H1 (cell line): ENCODE measurements at regions not wholly inside any gene's neighbourhood (a gene's known extent, or its start where the extent isn't known, plus 50 kb on each side); places are given as distances from the start of the nearest gene placed in this dataset.

Experiments used
- CTCF ChIA-PET: fragments of 300-600 bp; sonication (Branson Sonifier 250); formaldehyde crosslinking; loops from one replicate; lab custom pipeline; 2021; ENCODE audit not compliant: partially characterized antibody; lab: Charles Lee
- POLR2A ChIA-PET: fragments of 300-600 bp; sonication (Branson Sonifier 250); formaldehyde crosslinking; loops from one replicate; lab custom pipeline; 2021; ENCODE audit warnings: inconsistent platforms; ENCODE audit not compliant: partially characterized antibody; lab: Charles Lee
- DNase-seq, 2 experiments: peaks; one replicate each; pipeline versions ENCODE4 v3.0.0 to v3.0.0-alpha.2; 2010 to 2022; ENCODE audit warnings: low spot score in 2 of 2, low read depth in 1 of 2, mixed read lengths in 1 of 2
- FAIRE-seq: peaks from 2 replicates; lab custom pipeline; 2011; peaks lifted over from hg19 to GRCh38; lab: Jason Lieb, UNC
- H2AFZ ChIP-seq: 2 replicates; pipeline ENCODE4 v1.8.1; 2012; ENCODE audit warnings: low read length, inconsistent platforms
- H2AK5ac ChIP-seq: 2 replicates; pipeline ENCODE4 v1.6.1; 2013; ENCODE audit warnings: low read depth, low read length
- H2BK120ac ChIP-seq: replicated peaks from 2 replicates; pipeline ENCODE3; 2013; ENCODE audit warnings: low read depth, low read length, inconsistent platforms
- H2BK12ac ChIP-seq: 2 replicates; pipeline ENCODE4 v1.6.1; 2013; ENCODE audit warnings: low read depth, low read length
- H2BK15ac ChIP-seq: 2 replicates; pipeline ENCODE4 v1.6.1; 2013; ENCODE audit warnings: low read length
- H2BK20ac ChIP-seq: 2 replicates; pipeline ENCODE4 v1.6.1; 2013; ENCODE audit warnings: low read length
- H2BK5ac ChIP-seq: 2 replicates; pipeline ENCODE4 v1.6.1; 2013; ENCODE audit warnings: low read depth, low read length
- H3K14ac ChIP-seq: 2 replicates; pipeline ENCODE4 v1.6.1; 2013; ENCODE audit warnings: inconsistent platforms; ENCODE audit not compliant: insufficient read length
- H3K18ac ChIP-seq: 2 replicates; pipeline ENCODE4 v1.6.1; 2013; ENCODE audit warnings: low read length; ENCODE audit errors: extremely low read depth
- H3K23ac ChIP-seq: 2 replicates; pipeline ENCODE4 v1.6.1; 2013; ENCODE audit warnings: inconsistent platforms; ENCODE audit not compliant: insufficient read length
- H3K23me2 ChIP-seq: 2 replicates; pipeline ENCODE4 v1.6.1; 2013; ENCODE audit warnings: low read depth, low read length
- H3K27ac ChIP-seq: 2 replicates; pipeline ENCODE4 v1.6.1; 2011; ENCODE audit warnings: low read depth, low read length, inconsistent platforms
- H3K27me3 ChIP-seq, 4 experiments: replicated peaks in 1 of 4; 1 replicate in 1 of 4; 2 replicates in 3 of 4; pipeline versions ENCODE4 v1.6.1 to v1.8.1; 2011 to 2013; ENCODE audit warnings: low read length in 3 of 4, mild to moderate bottlenecking in 3 of 4, inconsistent platforms in 2 of 4, mixed read lengths in 2 of 4, moderate library complexity in 1 of 4; ENCODE audit not compliant: control insufficient read depth in 3 of 4, insufficient read depth in 3 of 4; ENCODE audit errors: extremely low read depth in 1 of 4
- H3K36me3 ChIP-seq, 4 experiments: 2 replicates each; pipeline versions ENCODE4 v1.6.1 to v1.8.1; 2011 to 2013; ENCODE audit warnings: mild to moderate bottlenecking in 4 of 4, low read length in 3 of 4, moderate library complexity in 2 of 4, control low read depth in 1 of 4, inconsistent platforms in 1 of 4; ENCODE audit not compliant: insufficient read depth in 4 of 4, control insufficient read depth in 2 of 4
- H3K4ac ChIP-seq: replicated peaks from 2 replicates; pipeline ENCODE3; 2013; ENCODE audit warnings: low read length, low read depth, mixed read lengths, inconsistent platforms; ENCODE audit not compliant: insufficient read length
- H3K4me1 ChIP-seq, 4 experiments: replicated peaks in 1 of 4; 1 replicate in 1 of 4; 2 replicates in 3 of 4; pipeline versions ENCODE4 v1.6.1 to v1.8.1; 2011 to 2013; ENCODE audit warnings: low read length in 3 of 4, inconsistent platforms in 2 of 4, mixed read lengths in 1 of 4; ENCODE audit not compliant: insufficient read depth in 4 of 4, control insufficient read depth in 3 of 4
- H3K4me2 ChIP-seq, 2 experiments: 2 replicates each; pipeline versions ENCODE4 v1.6.1 to v1.8.1; 2011 to 2013; ENCODE audit warnings: low read depth in 2 of 2, low read length in 2 of 2, control low read depth in 1 of 2, inconsistent platforms in 1 of 2, mild to moderate bottlenecking in 1 of 2; ENCODE audit not compliant: insufficient read depth in 1 of 2
- H3K4me3 ChIP-seq, 4 experiments: fragments of 200-600, 300-600 bp in 1 of 4; sonication (generic), shearing (Covaris generic), sonication (Bioruptor Twin) in 1 of 4; 2 replicates each; pipeline versions ENCODE4 v1.5.1 to v1.8.1; 2011 to 2016; ENCODE audit warnings: low read length in 4 of 4, low read depth in 3 of 4, control low read depth in 2 of 4, inconsistent platforms in 2 of 4, mild to moderate bottlenecking in 2 of 4, mixed read lengths in 1 of 4, moderate library complexity in 1 of 4; ENCODE audit not compliant: insufficient read depth in 2 of 4; ENCODE audit errors: extremely low read depth in 1 of 4
- H3K56ac ChIP-seq: replicated peaks from 2 replicates; pipeline ENCODE3; 2013; ENCODE audit warnings: low read depth, mild to moderate bottlenecking, mixed read lengths, low read length, inconsistent platforms; ENCODE audit not compliant: insufficient read length
- H3K79me1 ChIP-seq: 2 replicates; pipeline ENCODE4 v1.6.1; 2013; ENCODE audit warnings: low read depth, low read length, control low read depth
- H3K79me2 ChIP-seq, 2 experiments: 2 replicates each; pipeline versions ENCODE4 v1.6.1 to v1.8.1; 2012 to 2013; ENCODE audit warnings: low read length in 2 of 2, mild to moderate bottlenecking in 2 of 2, inconsistent platforms in 1 of 2; ENCODE audit not compliant: insufficient read depth in 2 of 2, control insufficient read depth in 1 of 2
- H3K9ac ChIP-seq, 4 experiments: replicated peaks in 1 of 4; 1 replicate in 1 of 4; 2 replicates in 3 of 4; pipeline versions ENCODE4 v1.6.1 to v1.8.1; 2011 to 2013; ENCODE audit warnings: low read depth in 3 of 4, low read length in 3 of 4, control low read depth in 2 of 4, mild to moderate bottlenecking in 2 of 4, moderate library complexity in 2 of 4, inconsistent platforms in 1 of 4; ENCODE audit errors: extremely low read depth in 1 of 4
- H3K9me3 ChIP-seq, 2 experiments: 2 replicates each; pipeline versions ENCODE4 v1.6.1 to v1.8.1; 2012 to 2013; ENCODE audit warnings: mild to moderate bottlenecking in 2 of 2, moderate library complexity in 2 of 2, control low read depth in 1 of 2, inconsistent platforms in 1 of 2, low read depth in 1 of 2, low read length in 1 of 2, mixed read lengths in 1 of 2; ENCODE audit not compliant: insufficient read depth in 2 of 2
- H4K20me1 ChIP-seq, 2 experiments: replicated peaks in 1 of 2; 2 replicates each; pipeline versions ENCODE3 to v1.8.1; 2011 to 2013; ENCODE audit warnings: inconsistent platforms in 2 of 2, low read length in 2 of 2, mild to moderate bottlenecking in 1 of 2; ENCODE audit not compliant: insufficient read depth in 2 of 2, control insufficient read depth in 1 of 2
- H4K5ac ChIP-seq: 2 replicates; pipeline ENCODE4 v1.6.1; 2013; ENCODE audit warnings: low read length, low read depth, mixed read lengths, inconsistent platforms; ENCODE audit not compliant: insufficient read length
- H4K8ac ChIP-seq: 2 replicates; pipeline ENCODE4 v1.8.0; 2013; ENCODE audit warnings: mild to moderate bottlenecking, moderate library complexity, low read length, inconsistent platforms; ENCODE audit not compliant: insufficient read depth; ENCODE audit errors: extremely low read depth
- H4K91ac ChIP-seq: replicated peaks from 2 replicates; pipeline ENCODE3; 2013; ENCODE audit warnings: low read length, mixed read lengths, inconsistent platforms; ENCODE audit not compliant: insufficient read length
- BCL11A ChIP-seq, 2 experiments: IDR thresholded peaks; one replicate each; pipeline ENCODE4 v1.6.1; 2011; ENCODE audit warnings: low read depth in 2 of 2, low read length in 2 of 2, mild to moderate bottlenecking in 2 of 2
- EGR1 ChIP-seq: IDR thresholded peaks from 2 replicates; pipeline ENCODE4 v1.6.1; 2011; ENCODE audit warnings: low read depth, low read length, borderline replicate concordance
- EZH2 ChIP-seq: fragments of 200-600 bp; sonication (generic); IDR thresholded peaks from 2 replicates; pipeline ENCODE4 v1.7.1; 2012; ENCODE audit warnings: low read depth, mild to moderate bottlenecking, moderate library complexity, low read length, inconsistent platforms; ENCODE audit not compliant: severe bottlenecking
- FOSL1 ChIP-seq: IDR thresholded peaks from 2 replicates; pipeline ENCODE4 v1.6.1; 2011; ENCODE audit warnings: mild to moderate bottlenecking, low read depth, low read length, moderate library complexity; ENCODE audit not compliant: insufficient read depth
- HDAC6 ChIP-seq: IDR thresholded peaks from one replicate; pipeline ENCODE4 v1.7.1; 2012; ENCODE audit warnings: low read depth, mild to moderate bottlenecking, inconsistent platforms, low read length, moderate library complexity
- JUN ChIP-seq: IDR thresholded peaks from 2 replicates; pipeline ENCODE4 v1.6.1; 2011; ENCODE audit warnings: low read depth, mild to moderate bottlenecking, improper control_type of control experiment, low read length
- KDM5A ChIP-seq: fragments of 200-600 bp; IDR thresholded peaks from 2 replicates; pipeline ENCODE4 v1.7.1; 2012; ENCODE audit warnings: mild to moderate bottlenecking, low read length, inconsistent platforms, mixed read lengths
- PHF8 ChIP-seq: fragments of 200-600 bp; sonication (generic); conservative IDR thresholded peaks from 2 replicates; pipeline ENCODE4 v1.7.1; 2012; ENCODE audit warnings: low read depth, mild to moderate bottlenecking, inconsistent platforms, low read length, moderate library complexity
- POLR2AphosphoS5 ChIP-seq: IDR thresholded peaks from 2 replicates; pipeline ENCODE4 v1.6.1; 2011; ENCODE audit warnings: low read depth, low read length
- SIN3A ChIP-seq, 2 experiments: IDR thresholded peaks in 1 of 2; conservative IDR thresholded peaks in 1 of 2; 2 replicates each; pipeline ENCODE4 v1.6.1; 2011 to 2012; ENCODE audit warnings: low read length in 2 of 2, improper control_type of control experiment in 1 of 2, low read depth in 1 of 2, mild to moderate bottlenecking in 1 of 2
- SP1 ChIP-seq: IDR thresholded peaks from 2 replicates; pipeline ENCODE4 v1.6.1; 2011; ENCODE audit warnings: low read depth, low read length
- SP2 ChIP-seq: IDR thresholded peaks from 2 replicates; pipeline ENCODE4 v1.6.1; 2012; ENCODE audit warnings: mild to moderate bottlenecking, low read length, inconsistent platforms
- YY1 ChIP-seq: IDR thresholded peaks from 2 replicates; pipeline ENCODE4 v1.6.1; 2011; ENCODE audit warnings: low read depth, mild to moderate bottlenecking, low read length
- WGBS, 2 experiments: shearing (Covaris generic) in 1 of 2; methylation state at CpG; one replicate each; pipeline versions ENCODE4 v1.1.6 to v1.1.7; 2013 to 2015; ENCODE audit warnings: low lambda C conversion rate in 2 of 2, mixed read lengths in 2 of 2, inconsistent platforms in 1 of 2, low coverage in 1 of 2, missing lambda C conversion rate in 1 of 2; ENCODE audit not compliant: insufficient replicate concordance in 2 of 2, insufficient coverage in 1 of 2, insufficient read length in 1 of 2; ENCODE audit errors: extremely low coverage in 1 of 2, missing lambda C conversion rate in 1 of 2; 5-methylcytosine and 5-hydroxymethylcytosine counted together

- Histone ChIP-seq H3K23me2 (no peaks in the 10 kb centered on the region), H3K27me3 (no peaks in the 10 kb centered on the region), H4K8ac (no peak overlapping the region), H3K36me3 (no peaks in the 10 kb centered on the region), H3K23ac (no peak overlapping the region), H3K4me2 (no peak overlapping the region), H3K18ac (no peak overlapping the region), H2BK15ac (no peak overlapping the region), H3K56ac (no peak overlapping the region), H4K20me1 (no peaks in the 10 kb centered on the region), H3K9ac (no peak overlapping the region), H2BK20ac (no peak overlapping the region), H3K4me1 (peaks cover 0 to 4% (median 0%) of the 10 kb centered on the region in 4 experiments; a peak in 1 of 7 replicates), H3K9me3 (no peaks in the 10 kb centered on the region), H4K91ac (no peak overlapping the region), H3K79me1 (no peaks in the 10 kb centered on the region), H2AK5ac (no peak overlapping the region), H3K79me2 (no peaks in the 10 kb centered on the region), H2BK5ac (no peak overlapping the region), H3K4ac (no peak overlapping the region), H3K27ac (no peak overlapping the region), H3K4me3 (no peak overlapping the region), H4K5ac (no peak overlapping the region), H2BK120ac (no peak overlapping the region), H3K14ac (no peak overlapping the region), H2AFZ (no peak overlapping the region), H2BK12ac (no peak overlapping the region)
- ChIA-PET CTCF (interaction anchor here (0.6 kb wide), 2 partner anchors 155 to 610 kb away, joined by 3 read pairs; no protein-coding TSS in a partner anchor), POLR2A (no interaction called here)
- FAIRE-seq: no peak
- WGBS, 2 experiments: 91% methylated on average over 5 of the region's 5 CpGs; no CpG with 5 or more reads in 1 of the 2 experiments
- DNase-seq: no peak
- TF ChIP-seq BCL11A (IDR thresholded peaks at IDR 0.05; ENCODE audit: low read depth in 2 of 2, low read length in 2 of 2) (no peak), PHF8 (no peak), SP2 (no peak), JUN (no peak), YY1 (no peak), SP1 (no peak), SIN3A (conservative IDR thresholded peaks at IDR 0.05 in 1 of 2, IDR thresholded peaks at IDR 0.05 in 1 of 2; ENCODE audit: low read depth in 1 of 2, low read length in 2 of 2) (no peak), KDM5A (no peak), POLR2AphosphoS5 (no peak), EZH2 (no peak), HDAC6 (no peak), FOSL1 (no peak), EGR1 (no peak)
Observed at GRCh38 chr14:26773906-26774593, 176.2 kb upstream of the NOVA1 start.
